ENCODE measurements at regions not wholly inside any gene's neighbourhood (a gene's known extent, or its start where the extent isn't known, plus 50 kb on each side); places are given as distances from the start of the nearest gene placed in this dataset.

- no peak overlapping the region for H3K27ac ChIP-seq (ENCODE audit: control insufficient read depth, insufficient read depth)
- RAD21 ChIA-PET (ENCODE audit: unreplicated experiment) = no interaction called here
- no peaks in the 10 kb centered on the region for H3K4me1 ChIP-seq (ENCODE audit: control insufficient read depth, insufficient read depth, low read length)
- H3K4me2 ChIP-seq (ENCODE audit: control insufficient read depth, insufficient read depth) = no peak overlapping the region
- no peak overlapping the region for H3K4me3 ChIP-seq
- H3K79me2 ChIP-seq (ENCODE audit: control insufficient read depth, insufficient read depth, low read length) = no peaks in the 10 kb centered on the region
- in situ Hi-C loops (cut with MboI) = loop anchor here (10.0 kb wide), 2 partner anchors 455 to 545 kb away; no protein-coding TSS in a partner anchor
- SMC1A ChIA-PET (ENCODE audit: uncharacterized antibody, unreplicated experiment) = interaction anchor here (1.2 kb wide), 1 partner anchor 52 kb away, joined by 3 read pairs; no protein-coding TSS in a partner anchor
- H4K20me1 ChIP-seq (ENCODE audit: control insufficient read depth, insufficient read depth) = no peaks in the 10 kb centered on the region
- CTCF ChIA-PET = no interaction called here
- TF ChIP-seq SPI1 (IDR thresholded peaks at IDR 0.05; ENCODE audit: borderline replicate concordance, insufficient read depth, low read depth, low read length) (no peak), IRF5 (IDR thresholded peaks at IDR 0.05; ENCODE audit: borderline replicate concordance) (no peak), TAF1 (IDR thresholded peaks at IDR 0.05; ENCODE audit: borderline replicate concordance, low read depth, low read length) (no peak), KLF5 (IDR thresholded peaks at IDR 0.05; ENCODE audit: partially characterized antibody) (no peak), ATF7 (IDR thresholded peaks at IDR 0.05; ENCODE audit: low read depth) (no peak), TBL1XR1 (IDR thresholded peaks at IDR 0.05; ENCODE audit: low read depth, low read length) (no peak), NFYA (IDR thresholded peaks at IDR 0.05; ENCODE audit: borderline replicate concordance, low read depth, low read length) (no peak)
- TF ChIP-seq, protein P1, sequence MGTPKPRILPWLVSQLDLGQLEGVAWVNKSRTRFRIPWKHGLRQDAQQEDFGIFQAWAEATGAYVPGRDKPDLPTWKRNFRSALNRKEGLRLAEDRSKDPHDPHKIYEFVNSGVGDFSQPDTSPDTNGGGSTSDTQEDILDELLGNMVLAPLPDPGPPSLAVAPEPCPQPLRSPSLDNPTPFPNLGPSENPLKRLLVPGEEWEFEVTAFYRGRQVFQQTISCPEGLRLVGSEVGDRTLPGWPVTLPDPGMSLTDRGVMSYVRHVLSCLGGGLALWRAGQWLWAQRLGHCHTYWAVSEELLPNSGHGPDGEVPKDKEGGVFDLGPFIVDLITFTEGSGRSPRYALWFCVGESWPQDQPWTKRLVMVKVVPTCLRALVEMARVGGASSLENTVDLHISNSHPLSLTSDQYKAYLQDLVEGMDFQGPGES (IDR thresholded peaks at IDR 0.05) = no peak
- TF ChIP-seq, protein P2, sequence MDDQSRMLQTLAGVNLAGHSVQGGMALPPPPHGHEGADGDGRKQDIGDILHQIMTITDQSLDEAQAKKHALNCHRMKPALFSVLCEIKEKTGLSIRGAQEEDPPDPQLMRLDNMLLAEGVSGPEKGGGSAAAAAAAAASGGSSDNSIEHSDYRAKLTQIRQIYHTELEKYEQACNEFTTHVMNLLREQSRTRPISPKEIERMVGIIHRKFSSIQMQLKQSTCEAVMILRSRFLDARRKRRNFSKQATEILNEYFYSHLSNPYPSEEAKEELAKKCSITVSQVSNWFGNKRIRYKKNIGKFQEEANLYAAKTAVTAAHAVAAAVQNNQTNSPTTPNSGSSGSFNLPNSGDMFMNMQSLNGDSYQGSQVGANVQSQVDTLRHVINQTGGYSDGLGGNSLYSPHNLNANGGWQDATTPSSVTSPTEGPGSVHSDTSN (IDR thresholded peaks at IDR 0.05; ENCODE audit: insufficient replicate concordance, low read depth, low read length) = no peak
- TF ChIP-seq, protein P3, sequence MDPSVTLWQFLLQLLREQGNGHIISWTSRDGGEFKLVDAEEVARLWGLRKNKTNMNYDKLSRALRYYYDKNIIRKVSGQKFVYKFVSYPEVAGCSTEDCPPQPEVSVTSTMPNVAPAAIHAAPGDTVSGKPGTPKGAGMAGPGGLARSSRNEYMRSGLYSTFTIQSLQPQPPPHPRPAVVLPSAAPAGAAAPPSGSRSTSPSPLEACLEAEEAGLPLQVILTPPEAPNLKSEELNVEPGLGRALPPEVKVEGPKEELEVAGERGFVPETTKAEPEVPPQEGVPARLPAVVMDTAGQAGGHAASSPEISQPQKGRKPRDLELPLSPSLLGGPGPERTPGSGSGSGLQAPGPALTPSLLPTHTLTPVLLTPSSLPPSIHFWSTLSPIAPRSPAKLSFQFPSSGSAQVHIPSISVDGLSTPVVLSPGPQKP (IDR thresholded peaks at IDR 0.05; ENCODE audit: low read depth, low read length) = no peak
- TF ChIP-seq, protein P4, sequence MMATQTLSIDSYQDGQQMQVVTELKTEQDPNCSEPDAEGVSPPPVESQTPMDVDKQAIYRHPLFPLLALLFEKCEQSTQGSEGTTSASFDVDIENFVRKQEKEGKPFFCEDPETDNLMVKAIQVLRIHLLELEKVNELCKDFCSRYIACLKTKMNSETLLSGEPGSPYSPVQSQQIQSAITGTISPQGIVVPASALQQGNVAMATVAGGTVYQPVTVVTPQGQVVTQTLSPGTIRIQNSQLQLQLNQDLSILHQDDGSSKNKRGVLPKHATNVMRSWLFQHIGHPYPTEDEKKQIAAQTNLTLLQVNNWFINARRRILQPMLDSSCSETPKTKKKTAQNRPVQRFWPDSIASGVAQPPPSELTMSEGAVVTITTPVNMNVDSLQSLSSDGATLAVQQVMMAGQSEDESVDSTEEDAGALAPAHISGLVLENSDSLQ (IDR thresholded peaks at IDR 0.05) = no peak
- no peak for FAIRE-seq
- no peak for ATAC-seq
- BruUV-seq (replicated peaks) = no TSS peak
- intact Hi-C loops (cut with micrococcal nuclease; ENCODE audit: unreplicated experiment) = no loop called here
- DNase-seq (ENCODE audit: low read depth, low spot score) = no peak
- H3K36me3 ChIP-seq (ENCODE audit: control insufficient read depth in 2 of 2, insufficient read depth in 2 of 2, low read length in 1 of 2) = no peaks in the 10 kb centered on the region
- no peak overlapping the region for H3K9ac ChIP-seq (ENCODE audit: control insufficient read depth, insufficient read depth, low read length)
- POLR2A ChIA-PET = no interaction called here
- no peaks in the 10 kb centered on the region; the same call in 2 of the 3 replicates for H3K9me3 ChIP-seq (replicated peaks; ENCODE audit: control insufficient read depth, insufficient read depth, low read length)
- H3K27me3 ChIP-seq (replicated peaks in 1 of 2; ENCODE audit: control insufficient read depth in 2 of 2, insufficient read depth in 2 of 2, low read length in 1 of 2) = no peaks in the 10 kb centered on the region
- WGBS (ENCODE audit: insufficient coverage, insufficient replicate concordance, low lambda C conversion rate, missing lambda C conversion rate) = 12% methylated on average over 2 of the region's 2 CpGs
- no peak overlapping the region for H2AFZ ChIP-seq (ENCODE audit: control insufficient read depth, low read depth, low read length)
Measured at GRCh38 chr5:102589661-102590060, 90.9 kb upstream of the SLCO6A1 start.

All from GM12878 (cell line).